GM12878 (cell line): ENCODE measurements at regions not wholly inside any gene's neighbourhood (a gene's known extent, or its start where the extent isn't known, plus 50 kb on each side); places are given as distances from the start of the nearest gene placed in this dataset.

Source experiments
- ATF2 ChIP-seq: IDR thresholded peaks from 2 replicates; pipeline ENCODE4 v1.6.1; 2012; ENCODE audit warnings: low read length, inconsistent platforms
- CBX5 ChIP-seq: sonication (generic); IDR thresholded peaks from 2 replicates; pipeline ENCODE4 v1.6.1; 2016; ENCODE audit warnings: low read depth, moderate library complexity, mild to moderate bottlenecking, inconsistent platforms
- ETV6 ChIP-seq, 2 experiments: fragments of 450-650 bp in 1 of 2; IDR thresholded peaks in 1 of 2; conservative IDR thresholded peaks in 1 of 2; 2 replicates each; pipeline ENCODE4 v1.6.1; 2014; ENCODE audit warnings: antibody characterized with exemption in 1 of 2, borderline replicate concordance in 1 of 2, low read depth in 1 of 2, mild to moderate bottlenecking in 1 of 2, moderate library complexity in 1 of 2
- FOXK2 ChIP-seq: fragments of 450-650 bp; IDR thresholded peaks from 2 replicates; pipeline ENCODE4 v1.6.1; 2017; ENCODE audit warnings: mild to moderate bottlenecking, moderate library complexity
- PKNOX1 ChIP-seq: fragments of 450-650 bp; IDR thresholded peaks from 2 replicates; pipeline ENCODE4 v1.6.1; 2016; ENCODE audit warnings: mild to moderate bottlenecking
- POLR2AphosphoS2 ChIP-seq: IDR thresholded peaks from 2 replicates; pipeline ENCODE4 v1.6.1; 2011; ENCODE audit warnings: low read depth, mild to moderate bottlenecking, low read length, improper control_type of control experiment, moderate library complexity
- RELB ChIP-seq: fragments of 450-650 bp; IDR thresholded peaks from 2 replicates; pipeline ENCODE4 v1.6.1; 2017; ENCODE audit warnings: low read depth, mild to moderate bottlenecking, moderate library complexity
- SIN3A ChIP-seq: IDR thresholded peaks from 2 replicates; pipeline ENCODE4 v1.6.1; 2012; ENCODE audit warnings: low read depth, low read length, improper control_type of control experiment
- TAF1 ChIP-seq: IDR thresholded peaks from 2 replicates; pipeline ENCODE4 v1.6.1; 2011; ENCODE audit warnings: mild to moderate bottlenecking, low read depth, low read length, borderline replicate concordance
- ZBTB40 ChIP-seq: fragments of 450-650 bp; IDR thresholded peaks from 2 replicates; pipeline ENCODE4 v1.6.1; 2016; ENCODE audit warnings: mild to moderate bottlenecking, moderate library complexity, borderline replicate concordance

- no peak for TF ChIP-seq ATF2
- no peak for TF ChIP-seq CBX5
- TF ChIP-seq TAF1, result no peak
- TF ChIP-seq POLR2AphosphoS2, result no peak
- no peak for TF ChIP-seq FOXK2
- no peak for TF ChIP-seq SIN3A
- TF ChIP-seq PKNOX1, result no peak
- no peak for TF ChIP-seq ZBTB40
- no peak for TF ChIP-seq RELB
- no peak for TF ChIP-seq ETV6 (conservative IDR thresholded peaks at IDR 0.05 in 1 of 2, IDR thresholded peaks at IDR 0.05 in 1 of 2; ENCODE audit: borderline replicate concordance in 1 of 2, low read depth in 1 of 2)
These were observed 81.1 kb downstream of the BOLA3 start (continued) for GRCh38 chr2:74066491-74067203.
